A549 (cell line): ENCODE measurements at regions not wholly inside any gene's neighbourhood (a gene's known extent, or its start where the extent isn't known, plus 50 kb on each side); places are given as distances from the start of the nearest gene placed in this dataset.

Experiments used
- CTCF ChIP-seq: fragments of >200 bp; sonication (Bioruptor Twin); formaldehyde crosslinking; IDR thresholded peaks from 3 replicates; pipeline ENCODE4 v1.5.1; 2016
- E2F6 ChIP-seq: IDR thresholded peaks from 2 replicates; pipeline ENCODE4 v1.6.1; 2012; ENCODE audit warnings: low read depth, borderline replicate concordance

GRCh38 chr3:40968666-40969065, 230.6 kb upstream of the CTNNB1 start:
- TF ChIP-seq E2F6 (no peak), CTCF (no peak)
